ENCODE measurements at regions not wholly inside any gene's neighbourhood (a gene's known extent, or its start where the extent isn't known, plus 50 kb on each side); places are given as distances from the start of the nearest gene placed in this dataset.

DNA sequence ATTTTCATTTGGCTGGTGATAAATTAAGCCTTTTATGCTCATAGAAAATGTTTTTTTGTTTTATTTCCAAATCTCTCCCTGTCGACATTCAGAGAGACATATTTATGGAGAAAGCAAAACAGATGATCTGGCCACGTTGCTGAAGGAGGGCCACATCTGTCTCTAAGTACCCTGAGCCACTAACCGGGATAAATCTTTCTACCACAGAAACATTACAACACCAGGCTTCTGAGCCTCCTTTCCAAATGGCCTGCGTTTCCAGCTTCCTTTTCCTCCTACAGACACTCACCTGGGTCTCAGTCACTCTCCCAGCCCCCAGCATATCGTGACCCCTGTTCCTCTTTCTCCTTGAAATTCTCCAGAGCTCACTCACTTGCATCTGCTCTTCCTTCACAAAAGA, 161.0 kb downstream of the ARRDC4 start:
- TF ChIP-seq, protein P1, sequence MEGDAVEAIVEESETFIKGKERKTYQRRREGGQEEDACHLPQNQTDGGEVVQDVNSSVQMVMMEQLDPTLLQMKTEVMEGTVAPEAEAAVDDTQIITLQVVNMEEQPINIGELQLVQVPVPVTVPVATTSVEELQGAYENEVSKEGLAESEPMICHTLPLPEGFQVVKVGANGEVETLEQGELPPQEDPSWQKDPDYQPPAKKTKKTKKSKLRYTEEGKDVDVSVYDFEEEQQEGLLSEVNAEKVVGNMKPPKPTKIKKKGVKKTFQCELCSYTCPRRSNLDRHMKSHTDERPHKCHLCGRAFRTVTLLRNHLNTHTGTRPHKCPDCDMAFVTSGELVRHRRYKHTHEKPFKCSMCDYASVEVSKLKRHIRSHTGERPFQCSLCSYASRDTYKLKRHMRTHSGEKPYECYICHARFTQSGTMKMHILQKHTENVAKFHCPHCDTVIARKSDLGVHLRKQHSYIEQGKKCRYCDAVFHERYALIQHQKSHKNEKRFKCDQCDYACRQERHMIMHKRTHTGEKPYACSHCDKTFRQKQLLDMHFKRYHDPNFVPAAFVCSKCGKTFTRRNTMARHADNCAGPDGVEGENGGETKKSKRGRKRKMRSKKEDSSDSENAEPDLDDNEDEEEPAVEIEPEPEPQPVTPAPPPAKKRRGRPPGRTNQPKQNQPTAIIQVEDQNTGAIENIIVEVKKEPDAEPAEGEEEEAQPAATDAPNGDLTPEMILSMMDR (IDR thresholded peaks at IDR 0.05; ENCODE audit: low read depth, low read length): no peak
- no peak for TF ChIP-seq EZH2phosphoT487 (IDR thresholded peaks at IDR 0.05; ENCODE audit: low read depth)

Data from OCI-LY3 (cell line).